HUES6 (cell line): ENCODE measurements at regions not wholly inside any gene's neighbourhood (a gene's known extent, or its start where the extent isn't known, plus 50 kb on each side); places are given as distances from the start of the nearest gene placed in this dataset.
"Not testable (repeated sequence)": the region's sequence is repeated elsewhere in the genome, so short reads cannot be mapped to it uniquely, and the experiment has no call there.

Experiments
- H3K27ac ChIP-seq: 2 replicates; pipeline ENCODE4 v1.7.0; 2013; ENCODE audit warnings: low read depth, mild to moderate bottlenecking, low read length, inconsistent platforms
- H3K27me3 ChIP-seq: 2 replicates; pipeline ENCODE4 v1.6.1; 2013; ENCODE audit warnings: low read length; ENCODE audit not compliant: control insufficient read depth, insufficient read depth
- H3K36me3 ChIP-seq: 2 replicates; pipeline ENCODE4 v1.6.1; 2013; ENCODE audit warnings: low read length; ENCODE audit not compliant: control insufficient read depth, insufficient read depth
- H3K4me1 ChIP-seq: 2 replicates; pipeline ENCODE4 v1.6.1; 2013; ENCODE audit warnings: low read length; ENCODE audit not compliant: control insufficient read depth, insufficient read depth
- H3K4me3 ChIP-seq: 2 replicates; pipeline ENCODE4 v1.5.1; 2013; ENCODE audit warnings: low read depth, low read length
- H3K9ac ChIP-seq: one replicate; pipeline ENCODE4 v1.6.1; 2013; ENCODE audit warnings: mild to moderate bottlenecking, low read length
- H3K9me3 ChIP-seq: 2 replicates; pipeline ENCODE4 v1.6.1; 2013; ENCODE audit warnings: low read depth, low read length; ENCODE audit not compliant: control insufficient read depth, insufficient read depth

DNA sequence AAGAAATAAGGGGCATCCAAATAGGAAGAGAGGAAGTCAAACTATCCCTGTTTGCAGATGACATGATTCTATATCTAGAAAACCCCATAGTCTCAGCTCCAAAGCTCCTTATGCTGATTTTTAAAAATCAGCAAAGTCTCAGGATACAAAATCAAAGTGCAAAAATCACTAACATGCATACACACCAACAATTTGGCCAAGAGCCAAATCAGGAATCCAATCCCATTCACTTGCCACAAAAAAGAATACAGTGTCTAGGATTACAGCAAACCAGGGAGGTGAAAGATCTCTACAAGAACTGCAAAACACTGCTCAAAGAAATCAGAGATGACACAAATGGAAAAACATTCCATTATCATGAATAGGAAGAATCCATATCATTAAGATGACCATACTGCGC, 155.8 kb upstream of the ARHGAP42 start:
- H3K9ac ChIP-seq, H3K9me3 ChIP-seq, H3K27me3 ChIP-seq, H3K27ac ChIP-seq, H3K4me1 ChIP-seq, H3K4me3 ChIP-seq, H3K36me3 ChIP-seq: not testable (repeated sequence)

DNA sequence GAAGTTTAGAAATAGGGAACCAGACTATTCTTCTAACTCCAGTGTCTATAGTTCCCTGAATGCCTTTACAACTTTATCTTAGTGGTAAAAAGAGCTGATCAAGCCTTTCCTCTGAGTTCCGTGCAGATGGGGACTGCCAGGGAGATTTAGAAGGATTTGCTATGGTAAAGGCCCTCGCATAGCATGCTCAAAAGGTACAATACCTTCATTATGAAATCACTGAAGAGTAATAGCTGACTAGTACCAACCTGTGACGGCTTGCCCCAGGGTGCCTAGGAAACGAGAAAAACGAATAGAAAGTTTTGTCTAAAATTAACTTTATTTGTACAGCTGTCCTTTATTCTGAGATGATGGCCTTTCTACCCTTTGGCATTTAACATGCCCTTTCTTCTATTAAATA, 150.1 kb upstream of the ARHGAP42 start:
- Histone ChIP-seq H3K36me3 (no peaks in the 10 kb centered on the region), H3K27me3 (no peaks in the 10 kb centered on the region), H3K4me1 (no peaks in the 10 kb centered on the region)

DNA sequence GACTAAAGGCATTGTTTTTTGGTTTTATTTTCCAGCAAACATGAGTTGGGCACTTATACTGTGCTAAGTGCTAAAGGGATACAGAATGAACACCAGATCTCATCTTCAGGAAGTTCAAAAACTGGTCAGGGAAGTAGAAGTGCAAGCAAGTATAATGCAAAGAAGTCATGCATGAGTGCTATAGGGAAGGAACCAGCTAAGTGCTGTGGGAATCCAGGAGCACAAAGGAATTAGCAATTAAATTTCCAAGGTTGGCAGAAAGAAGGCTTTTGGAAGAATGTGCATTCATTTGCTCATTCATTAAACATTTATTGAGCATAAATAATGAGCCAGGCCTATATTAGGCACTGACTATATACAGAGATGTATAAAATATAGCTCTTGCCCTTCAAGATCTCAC, 143.7 kb upstream of the ARHGAP42 start:
- Histone ChIP-seq H3K9me3 (no peaks in the 10 kb centered on the region), H3K27me3 (no peaks in the 10 kb centered on the region), H3K9ac (no peak overlapping the region), H3K4me1 (no peaks in the 10 kb centered on the region), H3K27ac (no peak overlapping the region), H3K36me3 (no peaks in the 10 kb centered on the region), H3K4me3 (no peak overlapping the region)

More for the DNA sequence above, 150.1 kb upstream of the ARHGAP42 start:
- no peak overlapping the region for H3K9ac ChIP-seq
- H3K9me3 ChIP-seq, result no peaks in the 10 kb centered on the region
- H3K4me3 ChIP-seq, result no peak overlapping the region
- no peak overlapping the region for H3K27ac ChIP-seq

DNA sequence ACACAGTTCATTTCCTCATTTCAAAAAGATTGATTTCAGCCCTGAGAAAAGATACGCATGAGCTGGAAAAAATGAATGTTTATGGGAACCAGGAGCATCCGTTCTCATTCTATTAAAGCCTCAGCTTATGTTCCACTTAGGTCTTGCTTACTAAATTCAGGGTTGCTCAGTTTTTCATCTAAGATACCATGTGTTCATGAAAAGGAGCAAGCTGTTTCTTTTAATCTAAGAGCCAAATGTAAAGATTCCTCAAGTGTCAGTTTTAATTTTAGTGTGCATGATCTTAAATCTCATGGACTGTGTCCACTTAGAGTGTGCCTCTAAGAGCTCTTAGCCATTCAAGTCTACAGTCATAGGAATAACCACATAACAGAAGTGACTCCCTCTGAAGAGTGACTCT, 141.5 kb upstream of the ARHGAP42 start:
- Histone ChIP-seq H3K27ac (no peak overlapping the region), H3K36me3 (no peaks in the 10 kb centered on the region), H3K4me3 (no peak overlapping the region), H3K4me1 (no peaks in the 10 kb centered on the region), H3K9me3 (no peaks in the 10 kb centered on the region), H3K27me3 (no peaks in the 10 kb centered on the region), H3K9ac (no peak overlapping the region)

DNA sequence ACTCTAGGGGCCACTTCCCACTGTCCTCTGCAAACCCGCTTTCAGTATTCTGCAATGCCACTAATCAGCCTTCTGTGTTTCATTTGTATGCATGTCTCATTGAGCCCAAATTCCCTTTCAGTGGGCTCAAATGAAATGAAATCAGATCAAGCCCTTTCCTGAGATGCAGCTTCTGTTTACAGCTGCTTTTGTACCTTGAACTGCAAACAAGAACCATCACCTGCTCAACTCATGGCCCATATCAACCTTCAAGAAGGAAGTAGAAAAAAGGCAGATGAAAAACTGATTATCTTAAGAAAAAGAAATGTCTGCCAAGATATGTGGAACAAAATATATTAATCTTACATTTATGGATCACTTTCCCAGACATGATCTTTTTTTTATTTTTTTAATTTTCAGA, 141.1 kb upstream of the ARHGAP42 start:
- Histone ChIP-seq H3K9ac (no peak overlapping the region), H3K4me3 (no peak overlapping the region), H3K36me3 (no peaks in the 10 kb centered on the region), H3K27me3 (no peaks in the 10 kb centered on the region), H3K9me3 (no peaks in the 10 kb centered on the region), H3K4me1 (peaks cover 2% of the 10 kb centered on the region; the same call in 1 of the 2 replicates), H3K27ac (no peak overlapping the region)

DNA sequence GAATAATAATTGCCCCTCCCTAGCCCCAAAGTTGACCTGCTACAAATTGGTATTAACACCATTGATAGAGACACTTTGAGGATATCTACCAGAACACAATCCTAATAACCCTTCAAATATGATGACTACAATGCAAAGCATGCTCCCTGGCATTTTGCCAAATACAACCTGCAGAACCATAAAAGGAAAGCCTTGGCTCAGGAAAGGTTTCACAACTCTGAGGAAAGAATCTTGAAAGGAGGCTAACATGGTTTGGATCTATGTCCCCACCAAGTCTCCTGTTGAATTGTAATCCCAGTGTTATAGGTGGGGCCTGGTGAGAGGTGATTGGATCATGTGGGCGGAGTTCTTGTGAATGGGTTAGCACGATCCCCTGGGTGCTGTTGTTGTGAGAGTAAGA, 140.4 kb upstream of the ARHGAP42 start:
- H3K27me3 ChIP-seq, result no peaks in the 10 kb centered on the region
- no peak overlapping the region for H3K27ac ChIP-seq
- no peak overlapping the region for H3K4me3 ChIP-seq
- no peak overlapping the region for H3K9ac ChIP-seq
- H3K36me3 ChIP-seq, result no peaks in the 10 kb centered on the region
- H3K9me3 ChIP-seq, result no peaks in the 10 kb centered on the region
- H3K4me1 ChIP-seq, result peaks cover 10% of the 10 kb centered on the region

DNA sequence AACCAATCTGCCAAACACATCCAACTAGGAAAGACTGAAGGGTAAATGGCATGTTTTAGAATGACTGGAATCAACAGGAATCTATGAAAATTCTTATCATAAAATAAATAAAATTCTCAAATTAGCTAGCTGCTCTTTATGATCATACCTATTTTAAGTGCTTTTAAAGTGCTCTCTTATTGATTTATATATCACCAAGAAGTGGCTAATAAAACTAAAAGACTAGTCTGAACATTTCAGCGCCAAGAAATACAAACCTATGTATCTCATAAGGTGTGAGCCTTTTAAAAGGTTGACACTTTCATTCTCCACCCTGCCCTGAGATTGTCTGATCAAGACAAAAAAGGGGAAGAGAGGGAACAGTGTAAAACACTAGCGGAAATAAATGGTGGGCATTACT, 136.8 kb upstream of the ARHGAP42 start:
- Histone ChIP-seq H3K4me1 (peaks cover 22% of the 10 kb centered on the region), H3K36me3 (no peaks in the 10 kb centered on the region), H3K4me3 (no peak overlapping the region), H3K9me3 (no peaks in the 10 kb centered on the region), H3K9ac (no peak overlapping the region), H3K27ac (no peak overlapping the region), H3K27me3 (no peaks in the 10 kb centered on the region)

DNA sequence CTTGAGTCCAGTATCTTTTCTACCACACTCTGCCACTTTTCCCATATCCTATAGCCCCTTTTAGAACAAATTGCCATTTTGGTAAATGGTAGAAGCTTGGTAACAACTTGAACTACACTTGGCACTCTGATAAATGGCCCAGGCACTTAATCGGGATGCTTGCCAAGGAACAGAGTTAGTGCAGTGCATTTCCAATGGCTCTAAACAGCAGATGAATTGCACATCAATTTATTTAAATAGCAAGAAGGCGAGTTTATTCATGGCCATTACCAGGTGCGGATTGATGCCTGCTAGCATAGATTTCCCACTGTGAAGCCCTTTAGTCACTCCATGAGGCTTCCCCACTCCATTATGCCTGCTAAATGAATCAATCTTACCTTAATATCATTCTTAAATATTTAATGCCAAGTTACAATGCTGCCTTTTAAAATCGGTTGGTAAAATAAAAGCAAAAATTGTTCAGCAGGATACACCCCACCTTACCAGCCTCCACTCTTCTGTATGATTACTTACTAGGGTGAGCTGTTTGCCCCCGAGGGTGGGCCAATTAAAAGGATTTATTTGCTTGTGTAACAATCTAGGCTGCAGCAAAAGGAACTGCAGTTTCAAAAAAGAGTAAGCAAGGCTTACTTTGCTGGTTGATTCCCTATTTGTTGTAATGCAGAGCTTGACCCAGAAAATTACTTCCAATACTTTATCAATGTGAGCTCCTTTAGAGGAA, 136.0 kb upstream of the ARHGAP42 start:
- Histone ChIP-seq H3K9ac (no peak overlapping the region), H3K4me3 (no peak overlapping the region), H3K27me3 (no peaks in the 10 kb centered on the region), H3K9me3 (no peaks in the 10 kb centered on the region), H3K27ac (no peak overlapping the region), H3K4me1 (peaks cover 26% of the 10 kb centered on the region), H3K36me3 (no peaks in the 10 kb centered on the region)

DNA sequence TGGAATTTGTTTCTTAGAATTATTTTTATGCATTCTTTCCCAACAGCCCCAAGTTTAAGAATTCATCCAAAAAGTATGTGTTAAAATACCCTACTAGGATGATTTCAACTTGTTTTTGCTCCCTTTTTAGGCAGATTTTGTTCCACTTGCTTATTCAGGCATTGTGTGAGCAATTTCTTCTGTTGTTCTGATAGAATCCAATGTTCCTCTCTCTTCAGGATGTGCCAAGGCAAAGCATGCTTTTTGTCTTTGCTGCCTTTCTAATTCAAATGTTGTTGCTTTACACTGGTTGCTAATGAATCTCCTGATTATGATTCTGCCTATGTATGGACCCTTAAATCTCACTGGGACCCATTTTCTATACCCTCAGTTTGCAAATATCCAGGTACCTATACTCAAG, 131.2 kb upstream of the ARHGAP42 start:
- no peak overlapping the region for H3K9ac ChIP-seq
- no peaks in the 10 kb centered on the region for H3K9me3 ChIP-seq
- no peaks in the 10 kb centered on the region for H3K27me3 ChIP-seq
- no peaks in the 10 kb centered on the region for H3K36me3 ChIP-seq
- H3K4me1 ChIP-seq, result peaks cover 26% of the 10 kb centered on the region
- H3K4me3 ChIP-seq, result no peak overlapping the region
- no peak overlapping the region; the same call in 1 of the 2 replicates for H3K27ac ChIP-seq

DNA sequence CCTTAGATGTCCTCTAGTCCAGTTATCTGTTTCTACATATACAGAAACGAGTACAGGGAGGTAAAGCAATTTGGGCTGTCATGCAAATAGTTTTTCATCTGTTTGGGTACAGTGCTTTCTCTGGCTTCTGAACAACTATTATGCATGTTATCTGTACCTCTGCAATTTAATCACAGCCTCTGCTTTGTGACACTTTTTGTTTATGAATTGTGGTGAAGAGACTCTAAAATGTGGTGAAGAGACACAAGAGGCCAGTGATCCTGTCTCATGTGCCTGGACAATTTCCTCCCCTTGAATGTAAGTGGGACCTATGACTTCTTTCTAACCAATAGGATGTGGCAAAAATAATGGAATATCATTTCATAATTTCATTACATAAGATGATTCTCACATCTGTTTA, 130.3 kb upstream of the ARHGAP42 start:
- no peaks in the 10 kb centered on the region for H3K27me3 ChIP-seq
- H3K4me3 ChIP-seq, result no peak overlapping the region
- no peak overlapping the region for H3K27ac ChIP-seq

DNA sequence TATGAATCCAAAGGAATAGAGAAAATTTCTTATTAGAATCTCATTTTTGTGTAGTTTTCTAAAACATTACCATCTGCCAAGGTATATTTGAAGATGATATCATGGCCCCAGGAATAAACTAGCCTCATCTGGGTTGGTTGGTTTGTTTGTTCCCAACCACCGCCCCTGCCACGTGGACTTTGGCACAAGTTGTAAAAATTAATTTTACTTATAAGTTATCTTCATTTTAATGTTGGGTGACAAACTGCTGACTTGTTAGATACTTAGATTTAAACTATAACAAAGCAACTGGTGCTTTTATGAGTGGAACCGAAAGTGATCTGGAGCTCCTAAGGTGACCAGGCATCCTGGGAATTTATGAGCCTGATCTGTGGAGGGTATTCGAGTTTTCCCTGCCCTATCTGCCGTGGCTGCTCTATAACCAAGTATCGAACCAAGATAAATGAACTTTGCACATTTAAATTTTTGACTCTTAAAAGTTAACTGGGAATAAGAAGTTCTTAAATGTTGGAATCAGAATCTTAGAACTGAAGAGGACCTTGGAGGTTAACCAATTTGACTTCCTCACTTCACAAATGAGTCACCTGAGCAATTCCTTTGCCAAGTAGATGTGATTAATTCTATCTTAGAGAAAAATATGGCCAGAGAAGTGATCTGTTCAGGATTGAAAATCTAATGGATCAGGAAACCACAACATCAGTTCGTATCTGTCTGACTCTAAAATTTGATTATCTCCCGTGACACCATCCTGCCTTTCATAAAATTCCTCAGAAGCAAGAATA, 129.1 kb upstream of the ARHGAP42 start:
- Histone ChIP-seq H3K27me3 (no peaks in the 10 kb centered on the region), H3K9me3 (no peaks in the 10 kb centered on the region), H3K4me3 (no peak overlapping the region), H3K36me3 (no peaks in the 10 kb centered on the region), H3K9ac (no peak overlapping the region), H3K27ac (no peak overlapping the region), H3K4me1 (peaks cover 8% of the 10 kb centered on the region)

More for the DNA sequence above, 130.3 kb upstream of the ARHGAP42 start:
- H3K9ac ChIP-seq, result no peak overlapping the region
- H3K9me3 ChIP-seq, result no peaks in the 10 kb centered on the region
- no peaks in the 10 kb centered on the region for H3K36me3 ChIP-seq
- peaks cover 18% of the 10 kb centered on the region for H3K4me1 ChIP-seq
